Right renal pelvis (tissue), 4 donors: ENCODE measurements at regions not wholly inside any gene's neighbourhood (a gene's known extent, or its start where the extent isn't known, plus 50 kb on each side); places are given as distances from the start of the nearest gene placed in this dataset.
A peak's percentile ranks its signal among the peaks of the same experiment; 100 is the strongest.

Source experiments
- DNase-seq, 4 donors: peaks; one replicate each; pipeline ENCODE4 v3.0.0-alpha.2; 2013; ENCODE audit warnings: low read depth in 4 of 4, low spot score in 3 of 4, missing footprints in 1 of 4

DNA sequence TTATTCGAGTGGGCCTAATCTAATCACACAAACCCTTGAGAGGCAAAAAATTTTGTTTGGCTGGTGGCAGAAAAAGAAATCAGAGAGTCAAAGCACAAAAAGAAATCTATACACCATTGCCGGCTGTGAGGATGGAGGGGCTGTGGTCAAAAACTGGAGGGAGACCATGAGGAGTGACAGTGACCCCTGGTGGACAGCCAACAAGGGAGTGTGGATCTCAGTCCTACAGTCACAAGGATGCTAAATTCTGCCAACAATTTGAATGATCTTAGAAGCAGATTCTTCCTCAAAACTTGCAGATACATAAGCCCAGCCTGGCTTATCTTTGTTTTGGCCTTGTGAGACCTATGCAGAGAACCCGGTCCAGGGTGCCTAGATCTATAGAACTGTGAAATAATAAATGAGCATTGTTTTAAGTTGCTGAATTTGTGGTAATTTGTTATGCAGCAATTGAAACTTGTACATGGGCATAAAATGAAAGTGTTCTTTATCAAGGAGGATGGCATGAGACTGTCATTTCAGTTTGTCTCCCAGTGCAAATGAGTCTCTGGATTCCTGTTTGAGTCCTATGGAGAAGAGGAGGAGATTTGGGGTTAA lies 103.0 kb upstream of the ARHGEF26 start:
- DNase-seq = no peak

DNA sequence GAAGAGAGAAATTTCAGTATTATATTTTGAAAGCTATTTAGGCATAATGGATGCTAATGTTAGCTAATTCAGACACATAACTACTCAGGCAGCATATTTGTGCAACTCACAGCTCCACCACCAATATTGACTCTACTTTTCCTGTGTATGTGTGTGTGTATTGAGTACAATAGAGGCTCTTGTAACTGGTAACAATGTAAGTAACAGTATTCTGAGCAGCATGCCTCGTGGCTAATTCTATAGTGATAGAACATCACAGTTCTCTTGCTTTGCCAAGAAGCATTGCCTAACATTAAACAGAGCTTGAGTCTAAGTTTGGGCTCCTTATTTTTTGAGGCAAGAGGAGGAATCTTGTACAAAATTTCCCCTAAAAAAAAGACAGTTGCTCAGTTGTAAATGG lies 98.6 kb upstream of the ARHGEF26 start:
- no peak for DNase-seq

DNA sequence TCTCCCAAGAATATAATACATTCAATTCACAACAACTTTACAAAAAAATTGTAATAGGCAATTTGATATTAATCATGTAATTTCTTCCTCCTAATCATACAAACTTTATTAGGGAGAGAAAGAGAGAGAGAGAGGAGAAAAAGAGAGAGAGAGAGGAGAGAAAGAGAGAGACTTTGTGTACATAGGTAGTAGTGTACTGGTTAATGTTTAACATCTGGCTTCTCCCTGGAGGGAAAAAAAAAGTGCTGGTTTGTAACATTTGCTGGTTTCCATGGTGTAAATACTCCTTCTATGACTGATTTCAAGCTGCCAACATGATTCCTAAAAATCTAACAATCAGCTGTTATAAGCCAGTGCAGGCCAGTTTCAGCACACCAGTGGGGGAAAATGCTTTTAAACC lies 98.0 kb upstream of the ARHGEF26 start:
- DNase-seq = peak in 3 of 4 donors; percentile 20 to 33 (median 33)

DNA sequence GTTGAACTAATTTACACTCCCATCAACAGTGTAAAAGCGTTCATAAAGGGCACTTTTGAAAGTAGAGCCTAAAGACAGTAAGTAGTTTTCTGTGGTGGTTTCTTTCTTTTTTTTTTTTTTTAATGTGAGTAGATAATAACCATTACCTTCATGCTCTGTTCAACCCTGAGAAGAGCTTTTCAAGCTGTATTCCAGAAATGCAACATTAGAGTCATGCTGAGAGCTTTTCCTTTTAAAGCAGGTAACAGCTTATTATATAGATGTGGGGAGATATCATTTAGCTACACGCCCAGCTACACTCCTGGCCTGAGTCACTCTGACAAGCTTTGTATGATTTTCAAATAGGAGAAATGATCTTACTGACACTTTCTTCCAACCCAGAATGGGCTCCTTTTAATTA lies 96.2 kb upstream of the ARHGEF26 start:
- no peak for DNase-seq

DNA sequence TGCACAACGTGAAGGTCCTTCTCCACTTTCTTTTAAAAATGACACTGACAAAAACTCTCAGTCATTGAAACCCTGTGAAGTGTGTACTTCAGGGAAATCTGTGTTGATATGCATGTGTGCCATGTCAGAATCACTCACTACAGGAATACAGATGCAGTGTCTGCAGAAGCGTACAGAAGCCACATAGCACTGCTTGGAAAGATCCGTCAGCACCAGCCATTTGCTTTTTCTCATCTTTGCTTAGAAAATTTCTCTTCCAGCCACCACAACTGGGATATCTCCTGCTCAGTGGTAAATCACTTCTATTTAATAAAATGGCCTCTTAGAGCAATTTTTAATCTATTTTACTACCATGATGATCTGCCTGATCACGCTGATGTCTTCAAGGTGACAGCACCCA lies 91.3 kb upstream of the ARHGEF26 start:
- DNase-seq = no peak

DNA sequence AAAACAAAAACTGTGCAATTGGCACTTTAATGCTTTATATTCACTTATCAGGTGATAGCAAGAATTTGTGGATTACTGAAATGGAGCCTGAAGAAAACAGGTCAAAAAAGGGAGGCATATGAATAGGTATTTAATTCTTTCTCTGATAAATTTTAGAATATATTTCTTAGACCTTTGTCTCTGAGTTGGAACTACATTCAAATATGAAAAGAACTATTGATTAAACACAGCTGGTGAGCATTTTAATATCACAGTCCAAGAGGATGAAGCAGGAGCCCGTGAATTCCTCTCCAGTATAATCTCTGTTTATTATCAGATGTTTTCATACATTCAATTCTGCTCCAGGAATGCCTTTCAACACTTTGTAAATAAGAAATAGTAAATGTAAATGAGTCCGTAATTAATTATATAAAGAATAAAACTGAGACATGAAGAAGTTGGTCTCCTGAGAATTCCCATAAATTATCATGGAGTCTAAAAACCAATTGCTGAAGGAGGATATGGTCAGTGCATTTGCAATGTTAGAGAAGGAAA lies 86.3 kb upstream of the ARHGEF26 start:
- peak in 1 of 4 donors; percentile 17 for DNase-seq

DNA sequence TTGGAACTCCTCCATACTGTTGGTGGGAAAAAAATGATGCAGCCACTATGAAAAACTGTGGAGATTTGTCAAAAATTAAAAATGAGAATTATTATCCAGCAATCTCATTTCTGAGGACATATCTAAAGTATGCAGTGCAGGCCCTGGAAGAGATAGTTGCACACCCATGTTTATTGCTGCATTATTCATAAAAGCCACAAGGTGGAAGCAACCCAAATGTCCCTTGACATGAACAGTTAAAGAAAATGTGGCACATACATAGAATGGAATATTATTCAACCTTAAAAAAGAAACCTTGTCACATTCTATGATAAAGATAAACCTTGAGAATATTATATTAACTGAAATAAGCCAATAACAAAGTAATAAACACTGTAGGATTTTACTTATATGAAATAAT lies 80.9 kb upstream of the ARHGEF26 start:
- DNase-seq = no peak

DNA sequence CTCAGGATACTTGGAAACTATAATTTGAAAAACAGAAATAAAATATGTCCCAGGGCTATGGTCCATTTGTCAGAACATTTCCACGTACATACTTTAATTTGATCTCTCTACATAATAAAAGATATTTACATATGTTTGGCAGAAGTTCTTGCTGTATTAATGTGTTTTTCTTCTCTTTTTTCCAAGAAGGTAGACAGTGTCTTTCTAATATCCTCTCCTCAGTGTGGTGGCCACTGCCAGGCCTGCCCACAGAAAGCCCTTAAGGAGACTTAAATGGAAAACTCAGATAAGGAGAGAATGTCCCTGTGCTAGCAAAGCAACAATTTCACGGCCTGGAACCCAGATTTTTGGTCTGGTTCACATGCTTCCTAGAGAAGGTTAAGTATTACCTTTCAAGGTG lies 76.5 kb upstream of the ARHGEF26 start:
- no peak for DNase-seq

DNA sequence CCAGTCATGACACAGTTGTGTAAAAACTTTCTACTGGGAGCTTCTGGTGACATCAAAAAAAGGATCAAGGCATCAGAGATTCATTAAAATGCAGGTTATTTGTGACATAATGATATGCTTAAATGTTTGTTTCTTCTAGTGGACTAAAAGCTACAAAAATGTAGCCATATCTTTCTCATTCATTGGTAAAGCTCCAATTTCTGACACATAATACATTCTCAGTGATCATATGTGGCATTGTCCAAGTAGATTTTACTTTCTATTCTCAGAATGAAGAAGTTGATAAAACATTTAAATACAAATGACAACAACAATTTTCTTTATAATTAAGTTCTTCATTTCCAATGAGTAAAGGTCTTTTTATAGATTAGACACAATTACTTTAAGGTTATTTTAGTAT lies 71.0 kb upstream of the ARHGEF26 start:
- DNase-seq = no peak

DNA sequence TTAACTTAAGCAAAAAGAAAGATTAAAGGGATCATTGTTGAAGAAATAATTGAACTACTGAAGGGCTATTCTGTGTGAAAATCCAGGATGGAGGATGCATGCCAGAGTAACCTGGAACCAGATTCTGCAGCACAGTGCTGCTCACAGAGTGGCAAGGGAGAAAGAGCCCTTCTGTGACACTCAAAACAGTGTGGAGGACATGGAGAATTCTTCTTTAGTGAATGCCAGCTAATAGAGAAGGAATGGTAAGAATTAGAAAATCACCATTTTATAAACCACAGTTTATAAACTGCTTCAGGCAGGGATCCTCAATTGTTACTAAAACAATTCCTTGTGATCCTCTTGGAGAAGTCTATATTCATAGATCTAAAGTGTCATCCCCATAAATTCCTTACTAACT lies 70.4 kb upstream of the ARHGEF26 start:
- no peak for DNase-seq

DNA sequence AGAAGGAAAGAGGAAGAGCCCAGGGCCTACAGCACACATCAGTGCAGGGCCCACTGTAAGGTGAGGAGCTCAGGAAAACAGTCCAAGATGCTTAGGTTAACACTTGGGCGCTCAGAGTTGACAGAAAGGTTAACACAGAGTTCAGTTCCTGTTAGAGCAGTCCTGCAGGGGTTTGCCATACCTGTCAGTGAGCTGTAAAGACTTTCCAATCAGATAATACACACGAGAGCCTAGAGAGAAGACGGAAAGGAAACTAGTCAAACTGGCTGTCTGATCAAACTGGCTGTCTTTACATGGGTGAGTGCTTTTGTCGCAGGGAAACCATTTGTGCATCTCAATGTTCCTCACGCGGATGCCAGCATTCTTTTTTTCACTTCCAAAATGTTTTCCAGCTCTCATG lies 61.4 kb upstream of the ARHGEF26 start:
- DNase-seq = peak in 2 of 4 donors; percentile 10 to 29

DNA sequence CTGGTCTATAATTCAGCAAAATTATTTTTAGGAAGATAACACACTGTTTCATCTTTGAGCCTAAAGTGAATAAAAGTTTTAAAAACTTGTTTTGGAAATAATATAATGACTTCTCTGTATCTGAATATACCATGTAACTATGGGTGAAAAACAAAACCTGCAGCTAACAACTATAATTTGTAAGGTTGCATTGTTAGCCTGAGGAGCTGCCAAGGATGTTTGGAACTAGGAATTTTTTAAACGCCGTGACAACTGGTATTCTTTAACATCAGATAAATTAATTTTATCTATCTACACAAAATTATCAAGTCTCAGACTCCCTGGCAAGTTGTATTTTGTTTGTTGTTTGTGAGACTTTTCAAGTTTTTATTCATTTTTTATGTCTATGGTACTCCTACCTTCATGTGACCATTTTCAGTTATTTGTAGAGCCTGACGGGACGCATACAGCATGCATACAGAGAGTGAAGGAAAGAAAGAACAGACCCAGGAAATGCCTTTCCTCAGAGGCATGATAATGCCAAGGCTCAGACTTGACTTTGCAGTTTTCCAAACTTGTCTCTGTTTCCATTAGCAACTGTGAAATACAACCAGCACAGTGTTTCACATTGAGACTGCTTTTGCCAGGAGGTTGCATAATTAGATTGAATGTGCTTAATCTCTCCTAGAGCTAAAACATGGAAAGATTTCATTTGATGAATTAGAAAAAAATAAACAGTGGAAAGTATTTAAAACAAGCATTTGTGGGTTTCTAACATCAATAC lies 60.8 kb upstream of the ARHGEF26 start:
- DNase-seq = no peak

DNA sequence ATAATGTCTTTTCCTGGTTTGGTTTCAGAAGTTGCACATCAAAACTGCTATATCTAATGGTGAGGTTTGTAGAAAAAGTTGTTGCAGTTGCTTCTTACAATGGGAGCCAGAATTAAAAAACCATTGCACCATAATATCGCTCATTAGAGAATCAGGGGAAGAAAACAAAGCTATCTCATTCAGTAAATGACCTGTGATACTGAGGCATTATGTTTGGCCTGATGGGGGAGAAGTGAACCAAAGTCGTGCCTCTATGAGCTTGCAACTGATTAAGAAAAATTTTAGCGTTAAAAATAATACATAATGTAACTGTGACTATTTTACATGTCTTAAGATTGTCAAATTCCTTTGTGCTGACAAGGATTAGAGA lies 60.2 kb upstream of the ARHGEF26 start:
- no peak for DNase-seq

DNA sequence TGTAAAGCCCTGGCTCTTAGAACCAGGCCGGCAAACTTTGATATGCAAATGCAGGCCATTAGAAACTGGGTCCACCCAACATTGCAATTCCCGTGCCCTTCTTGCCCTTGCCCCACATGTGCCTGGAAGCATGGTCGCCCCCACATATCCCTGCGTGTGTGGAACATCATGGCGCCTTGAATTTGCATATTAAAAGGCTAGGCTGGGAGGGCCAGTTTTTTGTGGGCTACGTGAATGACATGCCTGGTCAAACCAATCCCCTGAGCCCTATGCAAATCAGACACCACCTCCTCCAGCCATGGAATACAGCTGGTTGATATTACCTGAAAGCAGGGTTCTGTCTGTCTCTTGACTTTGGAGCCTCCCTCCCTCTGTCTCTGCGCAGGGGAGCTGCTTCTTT lies 58.7 kb upstream of the ARHGEF26 start:
- DNase-seq = no peak

DNA sequence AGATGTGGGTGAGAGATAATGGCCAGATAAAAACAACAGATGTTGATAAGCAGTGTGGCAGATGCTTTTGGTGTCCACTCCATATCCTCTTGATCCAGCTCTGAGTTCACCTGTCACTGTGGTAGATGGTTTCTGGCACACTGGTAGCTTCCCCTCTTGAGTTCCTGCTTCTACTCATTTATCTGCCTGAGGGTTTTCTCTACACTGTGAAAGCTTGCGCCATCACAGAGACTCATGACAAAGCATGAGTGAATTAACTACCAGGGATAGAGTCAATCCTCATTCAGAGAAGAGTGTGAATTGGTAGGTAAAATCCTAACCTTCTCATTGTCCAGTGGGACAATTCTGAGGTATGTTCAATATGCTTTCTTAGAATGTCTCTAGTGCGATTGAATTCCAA lies 50.0 kb upstream of the ARHGEF26 start:
- no peak for DNase-seq
